ENCODE measurements at regions not wholly inside any gene's neighbourhood (a gene's known extent, or its start where the extent isn't known, plus 50 kb on each side); places are given as distances from the start of the nearest gene placed in this dataset.
A peak's percentile ranks its signal among the peaks of the same experiment; 100 is the strongest.

- no peak overlapping the region for H2BK15ac ChIP-seq (replicated peaks; ENCODE audit: low read depth)
- WGBS (ENCODE audit: extremely low coverage, insufficient coverage, low lambda C conversion rate): no CpG with 5 or more reads among the region's 11 CpGs
- H3K18ac ChIP-seq (ENCODE audit: low read length): no peak overlapping the region
- no peak overlapping the region for H2BK5ac ChIP-seq (ENCODE audit: low read length)
- H3K36me3 ChIP-seq (ENCODE audit: control insufficient read depth, insufficient read depth, low read length): no peaks in the 10 kb centered on the region
- no peak overlapping the region for H3K4me3 ChIP-seq (ENCODE audit: low read length)
- H3K79me1 ChIP-seq (ENCODE audit: low read length): no peaks in the 10 kb centered on the region
- H3K27me3 ChIP-seq (ENCODE audit: insufficient read depth, low read length, poor library complexity): no peaks in the 10 kb centered on the region
- no peak overlapping the region for H2BK120ac ChIP-seq (ENCODE audit: low read depth, low read length)
- no peak overlapping the region for H3K4me2 ChIP-seq (ENCODE audit: low read length)
- H4K8ac ChIP-seq (ENCODE audit: low read depth, low read length): no peak overlapping the region
- no peak overlapping the region for H3K27ac ChIP-seq (ENCODE audit: low read depth, low read length)
- no peaks in the 10 kb centered on the region for H3K79me2 ChIP-seq (ENCODE audit: control insufficient read depth, insufficient read depth, low read length)
- peak; percentile 31 for DNase-seq
- H3K9ac ChIP-seq (ENCODE audit: low read length): no peak overlapping the region
- H4K5ac ChIP-seq (ENCODE audit: low read length): no peak overlapping the region
- H3K4ac ChIP-seq (ENCODE audit: low read depth, low read length): no peak overlapping the region
- no peak overlapping the region for H2AK5ac ChIP-seq (ENCODE audit: low read length)
- H3K23ac ChIP-seq (ENCODE audit: low read length): no peak overlapping the region
- H3K4me1 ChIP-seq (ENCODE audit: control insufficient read depth, low read depth, low read length): no peaks in the 10 kb centered on the region
- no peak overlapping the region for H3K56ac ChIP-seq (ENCODE audit: low read length)
Measured at GRCh38 chr4:129344058-129344457, 248.1 kb downstream of the C4orf33 start.

- H2BK5ac ChIP-seq (ENCODE audit: low read length): no peak overlapping the region
- H3K56ac ChIP-seq (ENCODE audit: low read length): no peak overlapping the region
- no peak overlapping the region for H3K23ac ChIP-seq (ENCODE audit: low read length)
- H3K79me2 ChIP-seq (ENCODE audit: control insufficient read depth, insufficient read depth, low read length): no peaks in the 10 kb centered on the region
- H3K4me1 ChIP-seq (ENCODE audit: control insufficient read depth, low read depth, low read length): no peaks in the 10 kb centered on the region
- no CpG with 5 or more reads among the region's 4 CpGs for WGBS (ENCODE audit: extremely low coverage, insufficient coverage, low lambda C conversion rate)
- no peak overlapping the region for H3K18ac ChIP-seq (ENCODE audit: low read length)
- H2BK15ac ChIP-seq (replicated peaks; ENCODE audit: low read depth): no peak overlapping the region
- no peak overlapping the region for H4K5ac ChIP-seq (ENCODE audit: low read length)
- no peak overlapping the region for H4K8ac ChIP-seq (ENCODE audit: low read depth, low read length)
- H3K4ac ChIP-seq (ENCODE audit: low read depth, low read length): no peak overlapping the region
- no peak overlapping the region for H2BK120ac ChIP-seq (ENCODE audit: low read depth, low read length)
- H3K4me3 ChIP-seq (ENCODE audit: low read length): no peak overlapping the region
- no peak overlapping the region for H2AK5ac ChIP-seq (ENCODE audit: low read length)
- H3K79me1 ChIP-seq (ENCODE audit: low read length): no peaks in the 10 kb centered on the region
- no peak overlapping the region for H3K4me2 ChIP-seq (ENCODE audit: low read length)
- no peaks in the 10 kb centered on the region for H3K27me3 ChIP-seq (ENCODE audit: insufficient read depth, low read length, poor library complexity)
- H3K36me3 ChIP-seq (ENCODE audit: control insufficient read depth, insufficient read depth, low read length): no peaks in the 10 kb centered on the region
- no peak overlapping the region for H3K27ac ChIP-seq (ENCODE audit: low read depth, low read length)
- DNase-seq: no peak
- no peak overlapping the region for H3K9ac ChIP-seq (ENCODE audit: low read length)
Measured at GRCh38 chr4:129345609-129346008, 249.7 kb downstream of the C4orf33 start.

- no CpG with 5 or more reads among the region's 5 CpGs for WGBS (ENCODE audit: extremely low coverage, insufficient coverage, low lambda C conversion rate)
- H3K36me3 ChIP-seq (ENCODE audit: control insufficient read depth, insufficient read depth, low read length): no peaks in the 10 kb centered on the region
- H3K23ac ChIP-seq (ENCODE audit: low read length): no peak overlapping the region
- no peak overlapping the region for H3K56ac ChIP-seq (ENCODE audit: low read length)
- H2BK120ac ChIP-seq (ENCODE audit: low read depth, low read length): no peak overlapping the region
- H3K79me2 ChIP-seq (ENCODE audit: control insufficient read depth, insufficient read depth, low read length): no peaks in the 10 kb centered on the region
- H4K8ac ChIP-seq (ENCODE audit: low read depth, low read length): no peak overlapping the region
- no peak overlapping the region for H2BK5ac ChIP-seq (ENCODE audit: low read length)
- no peak overlapping the region for H3K4me2 ChIP-seq (ENCODE audit: low read length)
- H2AK5ac ChIP-seq (ENCODE audit: low read length): no peak overlapping the region
- H3K18ac ChIP-seq (ENCODE audit: low read length): no peak overlapping the region
- no peak for DNase-seq
- H3K4me3 ChIP-seq (ENCODE audit: low read length): no peak overlapping the region
- H4K5ac ChIP-seq (ENCODE audit: low read length): no peak overlapping the region
- H2BK15ac ChIP-seq (replicated peaks; ENCODE audit: low read depth): no peak overlapping the region
- H3K27me3 ChIP-seq (ENCODE audit: insufficient read depth, low read length, poor library complexity): no peaks in the 10 kb centered on the region
- H3K27ac ChIP-seq (ENCODE audit: low read depth, low read length): no peak overlapping the region
- H3K79me1 ChIP-seq (ENCODE audit: low read length): no peaks in the 10 kb centered on the region
- H3K9ac ChIP-seq (ENCODE audit: low read length): no peak overlapping the region
- no peak overlapping the region for H3K4ac ChIP-seq (ENCODE audit: low read depth, low read length)
- no peaks in the 10 kb centered on the region for H3K4me1 ChIP-seq (ENCODE audit: control insufficient read depth, low read depth, low read length)
Measured at GRCh38 chr4:129346036-129346435, 250.1 kb downstream of the C4orf33 start.

GRCh38 chr4:129346734-129347133, 250.8 kb downstream of the C4orf33 start:
- WGBS (ENCODE audit: extremely low coverage, insufficient coverage, low lambda C conversion rate): no CpG with 5 or more reads among the region's 3 CpGs
- Histone ChIP-seq H4K5ac (ENCODE audit: low read length) (no peak overlapping the region), H3K23ac (ENCODE audit: low read length) (no peak overlapping the region)

GRCh38 chr4:129350834-129351721, 255.1 kb downstream of the C4orf33 start:
- no peak overlapping the region for H3K4me2 ChIP-seq (ENCODE audit: low read length)
- no peaks in the 10 kb centered on the region for H3K79me2 ChIP-seq (ENCODE audit: control insufficient read depth, insufficient read depth, low read length)
- no peaks in the 10 kb centered on the region for H3K36me3 ChIP-seq (ENCODE audit: control insufficient read depth, insufficient read depth, low read length)
- no CpG with 5 or more reads among the region's 8 CpGs for WGBS (ENCODE audit: extremely low coverage, insufficient coverage, low lambda C conversion rate)
- H3K79me1 ChIP-seq (ENCODE audit: low read length): no peaks in the 10 kb centered on the region
- no peak overlapping the region for H4K8ac ChIP-seq (ENCODE audit: low read depth, low read length)
- H2BK5ac ChIP-seq (ENCODE audit: low read length): no peak overlapping the region
- H3K4me3 ChIP-seq (ENCODE audit: low read length): no peak overlapping the region
- no peak overlapping the region for H3K18ac ChIP-seq (ENCODE audit: low read length)
- H3K23ac ChIP-seq (ENCODE audit: low read length): no peak overlapping the region
- H3K4me1 ChIP-seq (ENCODE audit: control insufficient read depth, low read depth, low read length): no peaks in the 10 kb centered on the region
- H2BK15ac ChIP-seq (replicated peaks; ENCODE audit: low read depth): no peak overlapping the region
- H3K4ac ChIP-seq (ENCODE audit: low read depth, low read length): no peak overlapping the region
- no peak overlapping the region for H2BK120ac ChIP-seq (ENCODE audit: low read depth, low read length)
- H3K27ac ChIP-seq (ENCODE audit: low read depth, low read length): no peak overlapping the region
- H2AK5ac ChIP-seq (ENCODE audit: low read length): no peak overlapping the region
- H3K56ac ChIP-seq (ENCODE audit: low read length): no peak overlapping the region
- H4K5ac ChIP-seq (ENCODE audit: low read length): no peak overlapping the region
- no peaks in the 10 kb centered on the region for H3K27me3 ChIP-seq (ENCODE audit: insufficient read depth, low read length, poor library complexity)
- DNase-seq: no peak
- H3K9ac ChIP-seq (ENCODE audit: low read length): no peak overlapping the region

More at GRCh38 chr4:129346734-129347133, 250.8 kb downstream of the C4orf33 start:
- Histone ChIP-seq H2BK5ac (ENCODE audit: low read length) (no peak overlapping the region), H3K36me3 (ENCODE audit: control insufficient read depth, insufficient read depth, low read length) (no peaks in the 10 kb centered on the region), H3K56ac (ENCODE audit: low read length) (no peak overlapping the region), H2BK120ac (ENCODE audit: low read depth, low read length) (no peak overlapping the region), H2BK15ac (replicated peaks; ENCODE audit: low read depth) (no peak overlapping the region), H2AK5ac (ENCODE audit: low read length) (no peak overlapping the region), H3K27ac (ENCODE audit: low read depth, low read length) (no peak overlapping the region), H3K79me2 (ENCODE audit: control insufficient read depth, insufficient read depth, low read length) (no peaks in the 10 kb centered on the region), H3K9ac (ENCODE audit: low read length) (no peak overlapping the region), H3K27me3 (ENCODE audit: insufficient read depth, low read length, poor library complexity) (no peaks in the 10 kb centered on the region), H3K4ac (ENCODE audit: low read depth, low read length) (no peak overlapping the region), H3K18ac (ENCODE audit: low read length) (no peak overlapping the region), H4K8ac (ENCODE audit: low read depth, low read length) (no peak overlapping the region), H3K4me1 (ENCODE audit: control insufficient read depth, low read depth, low read length) (no peaks in the 10 kb centered on the region), H3K4me3 (ENCODE audit: low read length) (no peak overlapping the region), H3K4me2 (ENCODE audit: low read length) (no peak overlapping the region), H3K79me1 (ENCODE audit: low read length) (no peaks in the 10 kb centered on the region)
- DNase-seq: no peak

- no peak overlapping the region for H2AK5ac ChIP-seq (ENCODE audit: low read length)
- H3K4ac ChIP-seq (ENCODE audit: low read depth, low read length): no peak overlapping the region
- H3K27me3 ChIP-seq (ENCODE audit: insufficient read depth, low read length, poor library complexity): no peaks in the 10 kb centered on the region
- no peak overlapping the region for H3K4me2 ChIP-seq (ENCODE audit: low read length)
- H3K36me3 ChIP-seq (ENCODE audit: control insufficient read depth, insufficient read depth, low read length): no peaks in the 10 kb centered on the region
- no peaks in the 10 kb centered on the region for H3K79me2 ChIP-seq (ENCODE audit: control insufficient read depth, insufficient read depth, low read length)
- WGBS (ENCODE audit: extremely low coverage, insufficient coverage, low lambda C conversion rate): no CpG with 5 or more reads among the region's 4 CpGs
- no peak overlapping the region for H3K9ac ChIP-seq (ENCODE audit: low read length)
- H2BK5ac ChIP-seq (ENCODE audit: low read length): no peak overlapping the region
- no peak overlapping the region for H3K18ac ChIP-seq (ENCODE audit: low read length)
- H3K56ac ChIP-seq (ENCODE audit: low read length): no peak overlapping the region
- no peak overlapping the region for H4K5ac ChIP-seq (ENCODE audit: low read length)
- H4K8ac ChIP-seq (ENCODE audit: low read depth, low read length): no peak overlapping the region
- H2BK15ac ChIP-seq (replicated peaks; ENCODE audit: low read depth): no peak overlapping the region
- H3K4me1 ChIP-seq (ENCODE audit: control insufficient read depth, low read depth, low read length): no peaks in the 10 kb centered on the region
- H2BK120ac ChIP-seq (ENCODE audit: low read depth, low read length): no peak overlapping the region
- no peak overlapping the region for H3K23ac ChIP-seq (ENCODE audit: low read length)
- no peaks in the 10 kb centered on the region for H3K79me1 ChIP-seq (ENCODE audit: low read length)
- H3K27ac ChIP-seq (ENCODE audit: low read depth, low read length): no peak overlapping the region
- H3K4me3 ChIP-seq (ENCODE audit: low read length): no peak overlapping the region
- DNase-seq: no peak
Measured at GRCh38 chr4:129352480-129352879, 256.5 kb downstream of the C4orf33 start.
